ENCODE measurements at regions not wholly inside any gene's neighbourhood (a gene's known extent, or its start where the extent isn't known, plus 50 kb on each side); places are given as distances from the start of the nearest gene placed in this dataset.

DNA sequence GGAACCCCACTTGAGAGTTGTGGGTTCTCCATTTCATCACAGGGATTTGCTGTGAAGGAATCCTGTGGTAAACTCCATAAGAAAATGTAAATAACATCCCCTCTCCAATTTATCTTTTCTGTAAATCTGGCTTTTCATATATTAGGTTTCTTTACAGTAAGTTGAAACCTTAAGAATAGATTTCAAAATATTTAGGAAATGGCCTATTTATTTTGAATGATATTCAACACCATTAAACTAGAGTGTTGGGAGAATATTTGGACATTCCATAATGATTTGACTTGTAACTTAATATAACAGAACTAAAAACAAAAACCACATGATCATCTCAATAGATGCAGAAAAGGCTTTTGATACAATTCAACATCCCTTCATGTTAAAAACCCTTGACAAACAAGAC, 197.3 kb upstream of the PGRMC2 start:
- TF ChIP-seq, protein P1, sequence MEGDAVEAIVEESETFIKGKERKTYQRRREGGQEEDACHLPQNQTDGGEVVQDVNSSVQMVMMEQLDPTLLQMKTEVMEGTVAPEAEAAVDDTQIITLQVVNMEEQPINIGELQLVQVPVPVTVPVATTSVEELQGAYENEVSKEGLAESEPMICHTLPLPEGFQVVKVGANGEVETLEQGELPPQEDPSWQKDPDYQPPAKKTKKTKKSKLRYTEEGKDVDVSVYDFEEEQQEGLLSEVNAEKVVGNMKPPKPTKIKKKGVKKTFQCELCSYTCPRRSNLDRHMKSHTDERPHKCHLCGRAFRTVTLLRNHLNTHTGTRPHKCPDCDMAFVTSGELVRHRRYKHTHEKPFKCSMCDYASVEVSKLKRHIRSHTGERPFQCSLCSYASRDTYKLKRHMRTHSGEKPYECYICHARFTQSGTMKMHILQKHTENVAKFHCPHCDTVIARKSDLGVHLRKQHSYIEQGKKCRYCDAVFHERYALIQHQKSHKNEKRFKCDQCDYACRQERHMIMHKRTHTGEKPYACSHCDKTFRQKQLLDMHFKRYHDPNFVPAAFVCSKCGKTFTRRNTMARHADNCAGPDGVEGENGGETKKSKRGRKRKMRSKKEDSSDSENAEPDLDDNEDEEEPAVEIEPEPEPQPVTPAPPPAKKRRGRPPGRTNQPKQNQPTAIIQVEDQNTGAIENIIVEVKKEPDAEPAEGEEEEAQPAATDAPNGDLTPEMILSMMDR (IDR thresholded peaks at IDR 0.05 in 4 of 5, conservative IDR thresholded peaks at IDR 0.05 in 1 of 5), result no peak
- no peak for TF ChIP-seq POLR2A (IDR thresholded peaks at IDR 0.05)

Data from gastrocnemius medialis (tissue), 4 donors.